ENCODE measurements at regions not wholly inside any gene's neighbourhood (a gene's known extent, or its start where the extent isn't known, plus 50 kb on each side); places are given as distances from the start of the nearest gene placed in this dataset.

- ChIA-PET CTCF (no interaction called here), POLR2A (no interaction called here)
- H3K4me1 ChIP-seq (ENCODE audit: control insufficient read depth in 1 of 2, extremely low read depth in 1 of 2, insufficient read depth in 2 of 2, low read length in 2 of 2) = no peaks in the 10 kb centered on the region
- Mint-ChIP-seq H3K9me3 (no peaks in the 10 kb centered on the region), H3K4me3 (no peak overlapping the region), H3K27me3 (peaks cover 28 to 36% of the 10 kb centered on the region in 2 donors), H3K36me3 (no peaks in the 10 kb centered on the region), H3K4me1 (peaks cover 0 to 5% (median 3%) of the 10 kb centered on the region in 3 donors), H3K27ac (no peak overlapping the region)
- DNase-seq (no peak), ATAC-seq (replicated peaks in 1 of 4) (no peak)
- 71% methylated on average over 3 of the region's 3 CpGs for WGBS (ENCODE audit: insufficient coverage)
- H3K27me3 ChIP-seq (replicated peaks in 1 of 2; ENCODE audit: control insufficient read depth in 2 of 2, extremely low read depth in 1 of 2, insufficient read depth in 2 of 2, low read length in 1 of 2) = peaks cover 0 to 44% of the 10 kb centered on the region in 2 experiments
- no peaks in the 10 kb centered on the region for H3K9me3 ChIP-seq
- H3K36me3 ChIP-seq (ENCODE audit: control insufficient read depth in 2 of 2, extremely low read depth in 1 of 2, insufficient read depth in 1 of 2, low read length in 1 of 2) = no peaks in the 10 kb centered on the region
- H3K27ac ChIP-seq (ENCODE audit: low read length) = no peak overlapping the region
- no peak overlapping the region for H3K4me3 ChIP-seq (ENCODE audit: control insufficient read depth in 1 of 2, extremely low read depth in 1 of 2, low read length in 1 of 2)
Measured at GRCh38 chr15:77825252-77825542, 192.5 kb upstream of the LINGO1 start.

- Histone ChIP-seq H3K27me3 (replicated peaks in 1 of 2; ENCODE audit: control insufficient read depth in 2 of 2, extremely low read depth in 1 of 2, insufficient read depth in 2 of 2, low read length in 1 of 2) (peaks cover 0 to 45% of the 10 kb centered on the region in 2 experiments), H3K4me1 (ENCODE audit: control insufficient read depth in 1 of 2, extremely low read depth in 1 of 2, insufficient read depth in 2 of 2, low read length in 2 of 2) (no peaks in the 10 kb centered on the region), H3K9me3 (no peaks in the 10 kb centered on the region), H3K27ac (ENCODE audit: low read length) (no peak overlapping the region), H3K36me3 (ENCODE audit: control insufficient read depth in 2 of 2, extremely low read depth in 1 of 2, insufficient read depth in 1 of 2, low read length in 1 of 2) (no peaks in the 10 kb centered on the region), H3K4me3 (ENCODE audit: control insufficient read depth in 1 of 2, extremely low read depth in 1 of 2, low read length in 1 of 2) (no peak overlapping the region)
- Mint-ChIP-seq H3K9me3 (no peaks in the 10 kb centered on the region), H3K27ac (no peak overlapping the region), H3K4me3 (no peak overlapping the region), H3K27me3 (peaks cover 28 to 36% of the 10 kb centered on the region in 2 donors), H3K36me3 (no peaks in the 10 kb centered on the region), H3K4me1 (peaks cover 0 to 5% (median 3%) of the 10 kb centered on the region in 3 donors)
- WGBS (ENCODE audit: insufficient coverage) = 71% methylated on average over 10 of the region's 13 CpGs
- ChIA-PET POLR2A (no interaction called here), CTCF (no interaction called here)
- ATAC-seq (replicated peaks in 1 of 4) (no peak), DNase-seq (no peak)
Measured at GRCh38 chr15:77824361-77825251, 191.9 kb upstream of the LINGO1 start.

- no peak overlapping the region for H3K4me3 Mint-ChIP-seq
Measured at GRCh38 chr15:77823736-77824135, 191.0 kb upstream of the LINGO1 start.

GRCh38 chr15:77822631-77823230 is 190.0 kb upstream of the LINGO1 start:
- no peak overlapping the region for H3K27ac ChIP-seq (ENCODE audit: low read length)
- no peak overlapping the region for H3K4me3 Mint-ChIP-seq
- no peaks in the 10 kb centered on the region for H3K9me3 Mint-ChIP-seq
- H3K27me3 Mint-ChIP-seq = peaks cover 33 to 45% of the 10 kb centered on the region in 2 donors
- H3K4me3 ChIP-seq (ENCODE audit: control insufficient read depth in 1 of 2, extremely low read depth in 1 of 2, low read length in 1 of 2) = no peak overlapping the region
- H3K9me3 ChIP-seq = no peaks in the 10 kb centered on the region
- 57% methylated on average over 6 of the region's 7 CpGs for WGBS (ENCODE audit: insufficient coverage)
- no peak for ATAC-seq (replicated peaks in 1 of 4)
- no peaks in the 10 kb centered on the region for H3K36me3 Mint-ChIP-seq
- H3K27me3 ChIP-seq (replicated peaks in 1 of 2; ENCODE audit: control insufficient read depth in 2 of 2, extremely low read depth in 1 of 2, insufficient read depth in 2 of 2, low read length in 1 of 2) = peaks cover 0 to 54% of the 10 kb centered on the region in 2 experiments
- H3K4me1 Mint-ChIP-seq = peaks cover 0 to 10% (median 5%) of the 10 kb centered on the region in 3 donors
- no peaks in the 10 kb centered on the region for H3K4me1 ChIP-seq (ENCODE audit: control insufficient read depth in 1 of 2, extremely low read depth in 1 of 2, insufficient read depth in 2 of 2, low read length in 2 of 2)
- ChIA-PET POLR2A (no interaction called here), CTCF (no interaction called here)
- no peak overlapping the region for H3K27ac Mint-ChIP-seq
- no peaks in the 10 kb centered on the region for H3K36me3 ChIP-seq (ENCODE audit: control insufficient read depth in 2 of 2, extremely low read depth in 1 of 2, insufficient read depth in 1 of 2, low read length in 1 of 2)
- no peak for DNase-seq

More at GRCh38 chr15:77823736-77824135, 191.0 kb upstream of the LINGO1 start:
- Histone ChIP-seq H3K36me3 (ENCODE audit: control insufficient read depth in 2 of 2, extremely low read depth in 1 of 2, insufficient read depth in 1 of 2, low read length in 1 of 2) (no peaks in the 10 kb centered on the region), H3K4me1 (ENCODE audit: control insufficient read depth in 1 of 2, extremely low read depth in 1 of 2, insufficient read depth in 2 of 2, low read length in 2 of 2) (no peaks in the 10 kb centered on the region), H3K4me3 (ENCODE audit: control insufficient read depth in 1 of 2, extremely low read depth in 1 of 2, low read length in 1 of 2) (no peak overlapping the region), H3K27me3 (replicated peaks in 1 of 2; ENCODE audit: control insufficient read depth in 2 of 2, extremely low read depth in 1 of 2, insufficient read depth in 2 of 2, low read length in 1 of 2) (peaks cover 0 to 45% of the 10 kb centered on the region in 2 experiments), H3K9me3 (no peaks in the 10 kb centered on the region), H3K27ac (ENCODE audit: low read length) (no peak overlapping the region)
- POLR2A ChIA-PET = no interaction called here
- Mint-ChIP-seq H3K4me1 (peaks cover 0 to 5% (median 3%) of the 10 kb centered on the region in 3 donors), H3K36me3 (no peaks in the 10 kb centered on the region), H3K27me3 (peaks cover 28 to 36% of the 10 kb centered on the region in 2 donors), H3K27ac (no peak overlapping the region), H3K9me3 (no peaks in the 10 kb centered on the region)
- 73% methylated on average over 4 of the region's 4 CpGs for WGBS (ENCODE audit: insufficient coverage)
- no peak for ATAC-seq (replicated peaks in 1 of 4)
- no peak for DNase-seq
- CTCF ChIA-PET = no interaction called here

GRCh38 chr15:77821959-77822256 is 189.2 kb upstream of the LINGO1 start:
- Mint-ChIP-seq H3K4me1 (peaks cover 0 to 11% (median 6%) of the 10 kb centered on the region in 3 donors), H3K9me3 (no peaks in the 10 kb centered on the region), H3K27me3 (peaks cover 35 to 51% of the 10 kb centered on the region in 2 donors), H3K4me3 (no peak overlapping the region), H3K36me3 (no peaks in the 10 kb centered on the region), H3K27ac (no peak overlapping the region)
- H3K4me1 ChIP-seq (ENCODE audit: control insufficient read depth in 1 of 2, extremely low read depth in 1 of 2, insufficient read depth in 2 of 2, low read length in 2 of 2) = no peaks in the 10 kb centered on the region
- POLR2A ChIA-PET = no interaction called here
- H3K27ac ChIP-seq (ENCODE audit: low read length) = no peak overlapping the region
- no peak for DNase-seq
- CTCF ChIA-PET = no interaction called here
- H3K9me3 ChIP-seq = no peaks in the 10 kb centered on the region
- ATAC-seq (replicated peaks in 1 of 4) = no peak
- H3K27me3 ChIP-seq (replicated peaks in 1 of 2; ENCODE audit: control insufficient read depth in 2 of 2, extremely low read depth in 1 of 2, insufficient read depth in 2 of 2, low read length in 1 of 2) = peaks cover 0 to 63% of the 10 kb centered on the region in 2 experiments
- no peak overlapping the region for H3K4me3 ChIP-seq (ENCODE audit: control insufficient read depth in 1 of 2, extremely low read depth in 1 of 2, low read length in 1 of 2)
- 88% methylated on average over 2 of the region's 2 CpGs for WGBS (ENCODE audit: insufficient coverage)
- no peaks in the 10 kb centered on the region for H3K36me3 ChIP-seq (ENCODE audit: control insufficient read depth in 2 of 2, extremely low read depth in 1 of 2, insufficient read depth in 1 of 2, low read length in 1 of 2)

- Histone ChIP-seq H3K36me3 (ENCODE audit: control insufficient read depth in 2 of 2, extremely low read depth in 1 of 2, insufficient read depth in 1 of 2, low read length in 1 of 2) (no peaks in the 10 kb centered on the region), H3K27ac (ENCODE audit: low read length) (no peak overlapping the region), H3K27me3 (replicated peaks in 1 of 2; ENCODE audit: control insufficient read depth in 2 of 2, extremely low read depth in 1 of 2, insufficient read depth in 2 of 2, low read length in 1 of 2) (peaks cover 0 to 63% of the 10 kb centered on the region in 2 experiments), H3K4me3 (ENCODE audit: control insufficient read depth in 1 of 2, extremely low read depth in 1 of 2, low read length in 1 of 2) (no peak overlapping the region), H3K9me3 (no peaks in the 10 kb centered on the region), H3K4me1 (ENCODE audit: control insufficient read depth in 1 of 2, extremely low read depth in 1 of 2, insufficient read depth in 2 of 2, low read length in 2 of 2) (no peaks in the 10 kb centered on the region)
- Mint-ChIP-seq H3K27me3 (peaks cover 40 to 55% of the 10 kb centered on the region in 2 donors), H3K4me1 (peaks cover 0 to 12% (median 6%) of the 10 kb centered on the region in 3 donors), H3K9me3 (no peaks in the 10 kb centered on the region), H3K4me3 (no peak overlapping the region), H3K27ac (no peak overlapping the region), H3K36me3 (no peaks in the 10 kb centered on the region)
- peak in 8 of 35 experiments; percentile 1 to 24 (median 4) for DNase-seq
- CTCF ChIA-PET = no interaction called here
- 55% methylated on average over 10 of the region's 12 CpGs for WGBS (ENCODE audit: insufficient coverage)
- peak in 1 of 4 experiments; percentile 30 for ATAC-seq (replicated peaks in 1 of 4)
- POLR2A ChIA-PET = no interaction called here
Measured at GRCh38 chr15:77821188-77821958, 188.7 kb upstream of the LINGO1 start.

Measured in T-cell (primary cell).